ENCODE measurements at regions not wholly inside any gene's neighbourhood (a gene's known extent, or its start where the extent isn't known, plus 50 kb on each side); places are given as distances from the start of the nearest gene placed in this dataset.

DNA sequence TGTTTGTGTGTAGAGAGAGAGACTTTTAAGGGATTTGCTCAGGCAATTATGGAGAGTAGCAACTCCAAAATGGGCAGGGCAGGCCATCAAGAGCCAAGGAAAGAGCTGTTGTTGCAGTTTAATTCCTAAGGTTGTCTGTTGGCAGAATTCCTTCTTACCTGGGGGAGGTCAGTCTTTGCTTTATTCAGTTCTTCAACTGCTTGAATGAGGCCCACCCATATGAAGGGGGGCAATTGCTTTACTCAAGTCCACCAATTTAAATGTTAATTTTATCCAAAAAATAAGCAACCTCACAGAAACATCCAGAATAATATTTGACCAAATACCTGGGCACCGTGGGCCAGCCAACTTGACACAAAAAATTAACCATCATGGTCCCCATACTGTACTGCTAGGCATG lies 137.7 kb upstream of the KLHL25 start:
- no peaks in the 10 kb centered on the region for H3K4me1 Mint-ChIP-seq

GRCh38 chr15:85934691-85935090 lies 140.0 kb upstream of the KLHL25 start:
- no peak overlapping the region for H3K27ac Mint-ChIP-seq
- H3K9me3 ChIP-seq (ENCODE audit: control insufficient read depth, low read length): no peaks in the 10 kb centered on the region
- TF ChIP-seq, protein P1, sequence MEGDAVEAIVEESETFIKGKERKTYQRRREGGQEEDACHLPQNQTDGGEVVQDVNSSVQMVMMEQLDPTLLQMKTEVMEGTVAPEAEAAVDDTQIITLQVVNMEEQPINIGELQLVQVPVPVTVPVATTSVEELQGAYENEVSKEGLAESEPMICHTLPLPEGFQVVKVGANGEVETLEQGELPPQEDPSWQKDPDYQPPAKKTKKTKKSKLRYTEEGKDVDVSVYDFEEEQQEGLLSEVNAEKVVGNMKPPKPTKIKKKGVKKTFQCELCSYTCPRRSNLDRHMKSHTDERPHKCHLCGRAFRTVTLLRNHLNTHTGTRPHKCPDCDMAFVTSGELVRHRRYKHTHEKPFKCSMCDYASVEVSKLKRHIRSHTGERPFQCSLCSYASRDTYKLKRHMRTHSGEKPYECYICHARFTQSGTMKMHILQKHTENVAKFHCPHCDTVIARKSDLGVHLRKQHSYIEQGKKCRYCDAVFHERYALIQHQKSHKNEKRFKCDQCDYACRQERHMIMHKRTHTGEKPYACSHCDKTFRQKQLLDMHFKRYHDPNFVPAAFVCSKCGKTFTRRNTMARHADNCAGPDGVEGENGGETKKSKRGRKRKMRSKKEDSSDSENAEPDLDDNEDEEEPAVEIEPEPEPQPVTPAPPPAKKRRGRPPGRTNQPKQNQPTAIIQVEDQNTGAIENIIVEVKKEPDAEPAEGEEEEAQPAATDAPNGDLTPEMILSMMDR (conservative IDR thresholded peaks at IDR 0.05): no peak

More for the DNA sequence above, 137.7 kb upstream of the KLHL25 start:
- Histone ChIP-seq H3K9me3 (ENCODE audit: control insufficient read depth, low read length) (no peaks in the 10 kb centered on the region), H3K9ac (ENCODE audit: extremely low read depth, low read length, poor library complexity, severe bottlenecking) (no peak overlapping the region), H3K36me3 (ENCODE audit: control insufficient read depth, insufficient read depth, low read length) (no peaks in the 10 kb centered on the region), H3K27ac (ENCODE audit: low read depth, low read length) (no peak overlapping the region), H3K4me1 (ENCODE audit: control insufficient read depth, insufficient read depth, low read length) (no peaks in the 10 kb centered on the region), H3K27me3 (ENCODE audit: control insufficient read depth, insufficient read depth, low read length, poor library complexity, severe bottlenecking) (peaks cover 23% of the 10 kb centered on the region), H3K4me3 (ENCODE audit: low read length) (no peak overlapping the region)
- no peak overlapping the region for H3K27ac Mint-ChIP-seq
- H3K27me3 Mint-ChIP-seq (ENCODE audit: insufficient read depth): peaks cover 20% of the 10 kb centered on the region
- TF ChIP-seq, protein P1 (conservative IDR thresholded peaks at IDR 0.05): no peak
- WGBS, 2 experiments (ENCODE audit: insufficient coverage in 1 of 2, insufficient read length in 1 of 2): 73 to 91% methylated on average over 1 of the region's 1 CpG
- no peak for DNase-seq
- no peak overlapping the region for H3K4me3 Mint-ChIP-seq
- no peaks in the 10 kb centered on the region for H3K9me3 Mint-ChIP-seq
- no peaks in the 10 kb centered on the region for H3K36me3 Mint-ChIP-seq (ENCODE audit: low read depth)

GRCh38 chr15:85935182-85935581 lies 140.5 kb upstream of the KLHL25 start:
- H3K4me1 Mint-ChIP-seq: no peaks in the 10 kb centered on the region
- H3K9me3 Mint-ChIP-seq: no peaks in the 10 kb centered on the region
- no peaks in the 10 kb centered on the region for H3K36me3 Mint-ChIP-seq (ENCODE audit: low read depth)
- Histone ChIP-seq H3K9ac (ENCODE audit: extremely low read depth, low read length, poor library complexity, severe bottlenecking) (no peak overlapping the region), H3K27me3 (ENCODE audit: control insufficient read depth, insufficient read depth, low read length, poor library complexity, severe bottlenecking) (peaks cover 2% of the 10 kb centered on the region), H3K4me3 (ENCODE audit: low read length) (no peak overlapping the region), H3K36me3 (ENCODE audit: control insufficient read depth, insufficient read depth, low read length) (no peaks in the 10 kb centered on the region), H3K27ac (ENCODE audit: low read depth, low read length) (no peak overlapping the region), H3K9me3 (ENCODE audit: control insufficient read depth, low read length) (no peaks in the 10 kb centered on the region), H3K4me1 (ENCODE audit: control insufficient read depth, insufficient read depth, low read length) (no peaks in the 10 kb centered on the region)
- WGBS, 2 experiments (ENCODE audit: insufficient coverage in 1 of 2, insufficient read length in 1 of 2): 92 to 94% methylated on average over 3 to 6 of the region's 6 CpGs
- H3K4me3 Mint-ChIP-seq: no peak overlapping the region
- peaks cover 9% of the 10 kb centered on the region for H3K27me3 Mint-ChIP-seq (ENCODE audit: insufficient read depth)
- TF ChIP-seq, protein P1 (conservative IDR thresholded peaks at IDR 0.05): no peak
- no peak overlapping the region for H3K27ac Mint-ChIP-seq
- no peak for DNase-seq

More at GRCh38 chr15:85934691-85935090, 140.0 kb upstream of the KLHL25 start:
- DNase-seq: no peak
- WGBS, 2 experiments (ENCODE audit: insufficient coverage in 1 of 2, insufficient read length in 1 of 2): 64 to 80% methylated on average over 1 to 2 of the region's 2 CpGs
- Histone ChIP-seq H3K27ac (ENCODE audit: low read depth, low read length) (no peak overlapping the region), H3K36me3 (ENCODE audit: control insufficient read depth, insufficient read depth, low read length) (no peaks in the 10 kb centered on the region), H3K9ac (ENCODE audit: extremely low read depth, low read length, poor library complexity, severe bottlenecking) (no peak overlapping the region), H3K4me1 (ENCODE audit: control insufficient read depth, insufficient read depth, low read length) (no peaks in the 10 kb centered on the region), H3K4me3 (ENCODE audit: low read length) (no peak overlapping the region), H3K27me3 (ENCODE audit: control insufficient read depth, insufficient read depth, low read length, poor library complexity, severe bottlenecking) (peaks cover 6% of the 10 kb centered on the region)
- no peaks in the 10 kb centered on the region for H3K36me3 Mint-ChIP-seq (ENCODE audit: low read depth)
- no peaks in the 10 kb centered on the region for H3K9me3 Mint-ChIP-seq
- no peaks in the 10 kb centered on the region for H3K4me1 Mint-ChIP-seq
- no peak overlapping the region for H3K4me3 Mint-ChIP-seq
- H3K27me3 Mint-ChIP-seq (ENCODE audit: insufficient read depth): peaks cover 9% of the 10 kb centered on the region

All from endodermal cell (in vitro differentiated cells).